Transverse colon (tissue), 4 donors: ENCODE measurements at regions not wholly inside any gene's neighbourhood (a gene's known extent, or its start where the extent isn't known, plus 50 kb on each side); places are given as distances from the start of the nearest gene placed in this dataset.

ENCODE experiments used
- CTCF ChIP-seq, 5 experiments: fragments of 200-600 bp in 3 of 5; fragments of 450-650 bp in 2 of 5; sonication (generic) in 3 of 5; IDR thresholded peaks; 1 replicate in 2 of 5; 2 replicates in 3 of 5; pipeline ENCODE4 v1.5.1; 2016 to 2017; ENCODE audit warnings: antibody characterized with exemption in 5 of 5, inconsistent platforms in 3 of 5, mild to moderate bottlenecking in 2 of 5, moderate library complexity in 1 of 5
- EP300 ChIP-seq: sonication (generic); formaldehyde crosslinking; IDR thresholded peaks from one replicate; pipeline ENCODE4 v1.6.1; 2017; ENCODE audit warnings: antibody characterized with exemption, low read depth
- POLR2A ChIP-seq: fragments of 450-650 bp; IDR thresholded peaks from one replicate; pipeline ENCODE4 v1.6.1; 2016; ENCODE audit warnings: antibody characterized with exemption, mild to moderate bottlenecking, moderate library complexity
- POLR2AphosphoS5 ChIP-seq, 3 donors: sonication (generic); formaldehyde crosslinking; IDR thresholded peaks; one replicate each; pipeline ENCODE4 v1.6.1; 2016; ENCODE audit warnings: antibody characterized with exemption in 3 of 3

GRCh38 chr2:41922177-41922576 is 125.6 kb upstream of the PKDCC start:
- TF ChIP-seq CTCF (IDR thresholded peaks at IDR 0.05) (no peak), EP300 (no peak), POLR2A (no peak), POLR2AphosphoS5 (IDR thresholded peaks at IDR 0.05) (no peak)
